AG09309 (cell line): ENCODE measurements at regions not wholly inside any gene's neighbourhood (a gene's known extent, or its start where the extent isn't known, plus 50 kb on each side); places are given as distances from the start of the nearest gene placed in this dataset.

ENCODE experiments used
- DNase-seq: peaks from one replicate; pipeline ENCODE4 v3.0.0-alpha.2; 2010; ENCODE audit warnings: low read depth
- H3K4me3 ChIP-seq: 2 replicates; pipeline ENCODE4 v1.5.1; 2011; ENCODE audit warnings: mild to moderate bottlenecking, low read depth, low read length, moderate library complexity; ENCODE audit not compliant: control insufficient read depth
- TF ChIP-seq, protein P1 (sequence below): IDR thresholded peaks from 2 replicates; pipeline ENCODE4 v1.5.1; 2011; ENCODE audit warnings: mild to moderate bottlenecking, low read depth, low read length, inconsistent platforms; ENCODE audit not compliant: insufficient read depth, control insufficient read depth; ENCODE audit errors: missing control alignments

DNA sequence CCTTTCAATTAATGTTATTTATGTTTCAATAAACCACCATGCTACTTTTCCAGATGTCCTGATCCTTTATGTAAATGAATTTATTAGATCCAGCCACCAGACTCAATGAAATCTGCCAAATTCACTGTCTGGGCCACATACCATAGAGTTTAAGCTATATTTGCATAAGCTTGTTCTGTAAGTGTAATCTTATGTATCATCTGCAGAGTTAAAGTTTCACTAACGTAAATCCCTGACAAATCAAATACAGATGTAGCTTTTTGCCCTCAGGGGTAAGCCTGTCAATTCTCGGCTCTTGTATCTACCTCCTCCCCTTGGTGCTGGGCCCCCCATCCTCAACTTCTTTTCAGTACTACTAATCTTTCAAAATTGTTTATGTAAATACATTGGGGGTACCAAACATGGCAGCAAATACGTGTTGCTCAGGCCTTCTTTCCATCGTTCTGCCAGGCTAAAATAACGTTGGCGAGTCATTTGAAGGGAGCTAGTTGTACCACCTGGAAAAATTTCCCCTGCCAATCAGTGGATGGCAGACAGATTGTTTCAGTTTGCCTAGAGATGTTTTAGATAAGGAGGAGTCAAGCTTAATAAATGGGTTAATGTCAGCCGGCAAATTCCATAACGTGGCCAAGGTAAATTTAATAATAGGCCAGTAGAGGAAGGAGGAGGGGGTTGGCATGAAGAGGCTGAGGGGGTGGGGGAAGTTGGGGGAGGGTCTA lies 79.6 kb downstream of the RPS12 start:
- H3K4me3 ChIP-seq, result no peak overlapping the region
- TF ChIP-seq, protein P1, sequence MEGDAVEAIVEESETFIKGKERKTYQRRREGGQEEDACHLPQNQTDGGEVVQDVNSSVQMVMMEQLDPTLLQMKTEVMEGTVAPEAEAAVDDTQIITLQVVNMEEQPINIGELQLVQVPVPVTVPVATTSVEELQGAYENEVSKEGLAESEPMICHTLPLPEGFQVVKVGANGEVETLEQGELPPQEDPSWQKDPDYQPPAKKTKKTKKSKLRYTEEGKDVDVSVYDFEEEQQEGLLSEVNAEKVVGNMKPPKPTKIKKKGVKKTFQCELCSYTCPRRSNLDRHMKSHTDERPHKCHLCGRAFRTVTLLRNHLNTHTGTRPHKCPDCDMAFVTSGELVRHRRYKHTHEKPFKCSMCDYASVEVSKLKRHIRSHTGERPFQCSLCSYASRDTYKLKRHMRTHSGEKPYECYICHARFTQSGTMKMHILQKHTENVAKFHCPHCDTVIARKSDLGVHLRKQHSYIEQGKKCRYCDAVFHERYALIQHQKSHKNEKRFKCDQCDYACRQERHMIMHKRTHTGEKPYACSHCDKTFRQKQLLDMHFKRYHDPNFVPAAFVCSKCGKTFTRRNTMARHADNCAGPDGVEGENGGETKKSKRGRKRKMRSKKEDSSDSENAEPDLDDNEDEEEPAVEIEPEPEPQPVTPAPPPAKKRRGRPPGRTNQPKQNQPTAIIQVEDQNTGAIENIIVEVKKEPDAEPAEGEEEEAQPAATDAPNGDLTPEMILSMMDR, result no peak
- no peak for DNase-seq

DNA sequence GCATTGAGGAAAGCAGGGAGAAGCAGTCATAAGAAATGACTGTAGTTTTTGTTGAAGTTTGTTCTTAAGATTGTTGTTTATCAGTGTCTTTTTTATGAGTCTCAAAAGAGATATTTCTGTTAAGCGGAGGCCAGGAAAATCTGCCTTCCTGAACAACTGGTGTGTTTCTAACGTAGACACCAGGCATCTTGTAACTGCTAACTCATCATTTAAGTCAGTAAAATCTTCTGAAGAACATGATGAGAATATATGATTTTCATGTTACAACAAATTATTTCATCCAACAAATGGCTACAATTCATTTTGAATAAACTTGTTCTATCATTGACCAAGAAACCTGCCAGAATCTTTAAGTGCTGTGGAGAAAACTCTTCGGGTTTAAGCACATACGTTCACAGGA lies 84.0 kb downstream of the RPS12 start:
- no peak for DNase-seq
- H3K4me3 ChIP-seq, result no peak overlapping the region
- TF ChIP-seq, protein P1, result no peak

DNA sequence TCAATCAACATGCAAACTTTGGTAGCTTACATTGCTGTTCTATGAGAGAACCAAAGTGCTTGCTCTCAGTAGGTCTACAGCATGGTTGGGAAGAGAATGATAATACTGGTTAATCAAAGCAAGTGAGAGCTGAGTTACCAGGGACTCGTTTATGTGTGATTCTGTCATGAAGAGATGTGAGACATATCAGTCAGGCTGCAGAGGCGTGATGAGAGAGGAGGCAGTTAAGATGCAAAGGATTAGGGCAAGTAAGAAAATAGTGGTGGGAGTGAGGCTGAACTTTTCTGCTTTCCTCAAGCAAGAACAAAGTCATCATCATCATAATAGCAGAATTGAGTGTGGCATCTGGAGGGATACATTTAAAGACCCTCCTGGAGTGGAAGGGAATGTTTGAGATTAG lies 86.5 kb downstream of the RPS12 start:
- no peak for DNase-seq
- TF ChIP-seq, protein P1, result no peak
- no peak overlapping the region for H3K4me3 ChIP-seq

DNA sequence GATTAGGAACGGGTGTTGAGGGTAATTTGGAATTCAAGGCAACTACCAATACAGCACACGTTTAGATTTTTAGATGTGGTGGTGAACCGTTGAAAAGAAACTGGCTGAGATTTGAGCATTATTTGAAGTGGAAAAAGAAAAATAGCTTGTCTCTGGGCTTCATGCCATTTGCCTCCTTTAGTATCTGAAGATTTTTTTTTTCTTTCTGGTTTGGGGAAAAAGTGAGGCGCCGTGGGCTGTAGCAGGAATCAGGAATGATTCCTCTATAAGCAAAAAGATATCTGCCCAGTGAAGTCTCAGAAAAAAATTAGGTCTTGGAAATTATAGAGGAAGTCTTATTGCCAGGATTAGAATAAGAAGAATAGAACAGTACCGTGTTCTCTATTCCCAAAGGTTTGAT lies 88.5 kb downstream of the RPS12 start:
- no peak for DNase-seq
- TF ChIP-seq, protein P1, result no peak
- H3K4me3 ChIP-seq, result no peak overlapping the region

DNA sequence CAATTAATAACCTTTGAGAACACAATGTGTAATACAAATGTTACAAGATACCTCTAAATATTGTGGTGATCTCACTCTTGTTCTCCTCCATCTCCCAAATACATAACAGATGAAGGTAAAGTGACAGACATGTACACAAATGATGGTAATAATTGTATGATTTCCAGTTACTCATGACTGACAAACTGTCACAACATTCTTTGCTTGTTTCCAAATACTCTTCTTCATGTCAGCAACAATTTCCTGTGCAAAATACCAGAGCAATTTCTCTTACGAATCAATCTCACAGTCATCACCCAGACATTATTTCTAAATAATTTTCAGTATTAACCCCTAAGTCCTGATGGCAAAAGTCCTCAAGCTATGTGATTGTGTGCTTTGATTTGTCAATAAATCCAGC lies 92.9 kb downstream of the RPS12 start:
- TF ChIP-seq, protein P1, result no peak
- no peak for DNase-seq
- H3K4me3 ChIP-seq, result no peak overlapping the region

DNA sequence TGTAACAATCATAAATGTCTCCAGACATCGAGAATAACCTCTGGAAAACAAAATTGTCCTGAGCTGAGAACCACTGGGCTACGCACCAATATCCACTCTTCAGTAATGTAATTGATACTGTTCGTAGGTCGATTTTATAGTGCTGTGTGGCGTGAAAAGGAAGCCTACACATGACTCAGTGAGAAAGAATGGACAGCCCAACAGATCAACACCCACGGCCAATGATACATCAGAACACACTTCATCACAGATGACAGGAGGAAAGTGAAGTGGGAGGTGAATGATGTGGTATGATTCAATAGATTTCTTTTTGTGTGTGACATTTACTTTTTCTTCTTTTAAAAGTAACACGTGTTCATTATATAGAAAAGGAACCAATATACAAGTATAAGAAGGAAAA lies 93.5 kb downstream of the RPS12 start:
- DNase-seq, result no peak
- H3K4me3 ChIP-seq, result no peak overlapping the region
- TF ChIP-seq, protein P1, result no peak
